Activated naive CD4-positive, alpha-beta T cell treated with anti-CD3 and anti-CD28 coated beads, Interleukin-2, amount 50 U/mL, for 24 hours (primary cell): ENCODE measurements at regions not wholly inside any gene's neighbourhood (a gene's known extent, or its start where the extent isn't known, plus 50 kb on each side); places are given as distances from the start of the nearest gene placed in this dataset.
"Not testable (repeated sequence)": the region's sequence is repeated elsewhere in the genome, so short reads cannot be mapped to it uniquely, and the experiment has no call there.

Source experiments
- H3K27ac Mint-ChIP-seq: one replicate; pipeline ENCODE4 v1.8.0; 2021; ENCODE audit warnings: mild to moderate bottlenecking, mixed read lengths
- H3K27me3 Mint-ChIP-seq: one replicate; pipeline ENCODE4 v1.8.0; 2021; ENCODE audit warnings: mixed read lengths
- H3K36me3 Mint-ChIP-seq: one replicate; pipeline ENCODE4 v1.8.0; 2021; ENCODE audit warnings: mixed read lengths
- H3K4me1 Mint-ChIP-seq: one replicate; pipeline ENCODE4 v1.8.0; 2021; ENCODE audit warnings: mixed read lengths
- H3K4me3 Mint-ChIP-seq: one replicate; pipeline ENCODE4 v1.8.0; 2021; ENCODE audit warnings: mild to moderate bottlenecking, mixed read lengths
- H3K9me3 Mint-ChIP-seq: one replicate; pipeline ENCODE4 v1.8.0; 2021; ENCODE audit warnings: mixed read lengths

GRCh38 chr5:87015901-87016300 is 251.8 kb upstream of the RASA1 start:
- H3K4me3 Mint-ChIP-seq: no peak overlapping the region
- H3K27ac Mint-ChIP-seq: no peak overlapping the region
- H3K4me1 Mint-ChIP-seq: peaks cover 15% of the 10 kb centered on the region
- no peaks in the 10 kb centered on the region for H3K36me3 Mint-ChIP-seq
- H3K9me3 Mint-ChIP-seq: no peaks in the 10 kb centered on the region
- no peaks in the 10 kb centered on the region for H3K27me3 Mint-ChIP-seq

- Mint-ChIP-seq H3K4me1 (peaks cover 33% of the 10 kb centered on the region), H3K27me3 (no peaks in the 10 kb centered on the region), H3K27ac (no peak overlapping the region), H3K36me3 (no peaks in the 10 kb centered on the region), H3K4me3 (peak overlapping the region; percentile 17), H3K9me3 (no peaks in the 10 kb centered on the region)
These were observed 247.4 kb upstream of the RASA1 start for GRCh38 chr5:87020099-87020934.

GRCh38 chr5:87022415-87022814 is 245.3 kb upstream of the RASA1 start:
- Mint-ChIP-seq H3K9me3 (no peaks in the 10 kb centered on the region), H3K4me1 (peaks cover 37% of the 10 kb centered on the region), H3K27ac (no peak overlapping the region), H3K4me3 (no peak overlapping the region), H3K27me3 (no peaks in the 10 kb centered on the region), H3K36me3 (no peaks in the 10 kb centered on the region)

GRCh38 chr5:87027570-87027969 is 240.1 kb upstream of the RASA1 start:
- Mint-ChIP-seq H3K27me3 (no peaks in the 10 kb centered on the region), H3K4me1 (peaks cover 19% of the 10 kb centered on the region), H3K9me3 (no peaks in the 10 kb centered on the region), H3K27ac (no peak overlapping the region), H3K4me3 (no peak overlapping the region), H3K36me3 (no peaks in the 10 kb centered on the region)

GRCh38 chr5:87029951-87030350 is 237.7 kb upstream of the RASA1 start:
- Mint-ChIP-seq H3K27ac (no peak overlapping the region), H3K4me1 (peaks cover 24% of the 10 kb centered on the region), H3K27me3 (no peaks in the 10 kb centered on the region), H3K36me3 (no peaks in the 10 kb centered on the region), H3K4me3 (no peak overlapping the region), H3K9me3 (no peaks in the 10 kb centered on the region)

GRCh38 chr5:87030699-87031098 is 237.0 kb upstream of the RASA1 start:
- H3K9me3 Mint-ChIP-seq: no peaks in the 10 kb centered on the region
- no peaks in the 10 kb centered on the region for H3K27me3 Mint-ChIP-seq
- H3K4me1 Mint-ChIP-seq: peaks cover 30% of the 10 kb centered on the region
- H3K27ac Mint-ChIP-seq: no peak overlapping the region
- H3K4me3 Mint-ChIP-seq: no peak overlapping the region
- no peaks in the 10 kb centered on the region for H3K36me3 Mint-ChIP-seq

- Mint-ChIP-seq H3K36me3 (no peaks in the 10 kb centered on the region), H3K9me3 (no peaks in the 10 kb centered on the region), H3K4me3 (no peak overlapping the region), H3K4me1 (peaks cover 24% of the 10 kb centered on the region), H3K27me3 (no peaks in the 10 kb centered on the region), H3K27ac (no peak overlapping the region)
These were observed 233.1 kb upstream of the RASA1 start for GRCh38 chr5:87034557-87034956.

- Mint-ChIP-seq H3K4me1 (no peaks in the 10 kb centered on the region), H3K27ac (no peak overlapping the region), H3K27me3 (peaks cover 1% of the 10 kb centered on the region), H3K9me3 (peaks cover 7% of the 10 kb centered on the region), H3K36me3 (no peaks in the 10 kb centered on the region), H3K4me3 (no peak overlapping the region)
These were observed 225.1 kb upstream of the RASA1 start for GRCh38 chr5:87042554-87042953.

- no peaks in the 10 kb centered on the region for H3K4me1 Mint-ChIP-seq
- no peak overlapping the region for H3K27ac Mint-ChIP-seq
- H3K4me3 Mint-ChIP-seq: no peak overlapping the region
- peaks cover 6% of the 10 kb centered on the region for H3K36me3 Mint-ChIP-seq
- H3K9me3 Mint-ChIP-seq: peaks cover 15% of the 10 kb centered on the region
- peaks cover 1% of the 10 kb centered on the region for H3K27me3 Mint-ChIP-seq
These were observed 219.5 kb upstream of the RASA1 start for GRCh38 chr5:87048156-87048555.

GRCh38 chr5:87049012-87049411 is 218.7 kb upstream of the RASA1 start:
- H3K9me3 Mint-ChIP-seq: peaks cover 11% of the 10 kb centered on the region
- H3K27me3 Mint-ChIP-seq, H3K4me1 Mint-ChIP-seq, H3K36me3 Mint-ChIP-seq, H3K4me3 Mint-ChIP-seq, H3K27ac Mint-ChIP-seq: not testable (repeated sequence)

GRCh38 chr5:87051502-87052113 is 216.1 kb upstream of the RASA1 start:
- H3K4me1 Mint-ChIP-seq: no peaks in the 10 kb centered on the region
- H3K27me3 Mint-ChIP-seq: no peaks in the 10 kb centered on the region
- H3K36me3 Mint-ChIP-seq: peaks cover 6% of the 10 kb centered on the region
- peaks cover 11% of the 10 kb centered on the region for H3K9me3 Mint-ChIP-seq
- no peak overlapping the region for H3K4me3 Mint-ChIP-seq
- no peak overlapping the region for H3K27ac Mint-ChIP-seq

- peaks cover 6% of the 10 kb centered on the region for H3K36me3 Mint-ChIP-seq
- H3K27ac Mint-ChIP-seq: no peak overlapping the region
- no peaks in the 10 kb centered on the region for H3K4me1 Mint-ChIP-seq
- no peaks in the 10 kb centered on the region for H3K27me3 Mint-ChIP-seq
- no peak overlapping the region for H3K4me3 Mint-ChIP-seq
- H3K9me3 Mint-ChIP-seq: peaks cover 8% of the 10 kb centered on the region
These were observed 214.5 kb upstream of the RASA1 start for GRCh38 chr5:87053146-87053545.

GRCh38 chr5:87054821-87055220 is 212.9 kb upstream of the RASA1 start:
- Mint-ChIP-seq H3K9me3 (peaks cover 7% of the 10 kb centered on the region), H3K4me3 (no peak overlapping the region), H3K4me1 (no peaks in the 10 kb centered on the region), H3K36me3 (peaks cover 2% of the 10 kb centered on the region), H3K27ac (no peak overlapping the region), H3K27me3 (no peaks in the 10 kb centered on the region)

- Mint-ChIP-seq H3K27ac (no peak overlapping the region), H3K36me3 (peaks cover 8% of the 10 kb centered on the region), H3K4me1 (no peaks in the 10 kb centered on the region), H3K27me3 (no peaks in the 10 kb centered on the region), H3K9me3 (peaks cover 15% of the 10 kb centered on the region), H3K4me3 (no peak overlapping the region)
These were observed 206.6 kb upstream of the RASA1 start for GRCh38 chr5:87061046-87061445.

GRCh38 chr5:87069311-87069710 is 198.4 kb upstream of the RASA1 start:
- no peaks in the 10 kb centered on the region for H3K36me3 Mint-ChIP-seq
- H3K9me3 Mint-ChIP-seq: no peaks in the 10 kb centered on the region
- peaks cover 7% of the 10 kb centered on the region for H3K4me1 Mint-ChIP-seq
- H3K4me3 Mint-ChIP-seq: no peak overlapping the region
- H3K27ac Mint-ChIP-seq: no peak overlapping the region
- no peaks in the 10 kb centered on the region for H3K27me3 Mint-ChIP-seq

- no peak overlapping the region for H3K27ac Mint-ChIP-seq
- no peaks in the 10 kb centered on the region for H3K36me3 Mint-ChIP-seq
- H3K4me3 Mint-ChIP-seq: no peak overlapping the region
- peaks cover 15% of the 10 kb centered on the region for H3K4me1 Mint-ChIP-seq
- no peaks in the 10 kb centered on the region for H3K27me3 Mint-ChIP-seq
- no peaks in the 10 kb centered on the region for H3K9me3 Mint-ChIP-seq
These were observed 197.6 kb upstream of the RASA1 start for GRCh38 chr5:87069974-87070608.
